Activated CD8-positive, alpha-beta memory T cell treated with anti-CD3 and anti-CD28 coated beads for 48 hours (primary cell): ENCODE measurements at regions not wholly inside any gene's neighbourhood (a gene's known extent, or its start where the extent isn't known, plus 50 kb on each side); places are given as distances from the start of the nearest gene placed in this dataset.
"Not testable (repeated sequence)": the region's sequence is repeated elsewhere in the genome, so short reads cannot be mapped to it uniquely, and the experiment has no call there.

Experiments used
- DNase-seq, 3 experiments: peaks; one replicate each; pipeline ENCODE4 v3.0.0-alpha.2; 2020; ENCODE audit warnings: low read depth in 2 of 3, low spot score in 2 of 3

DNA sequence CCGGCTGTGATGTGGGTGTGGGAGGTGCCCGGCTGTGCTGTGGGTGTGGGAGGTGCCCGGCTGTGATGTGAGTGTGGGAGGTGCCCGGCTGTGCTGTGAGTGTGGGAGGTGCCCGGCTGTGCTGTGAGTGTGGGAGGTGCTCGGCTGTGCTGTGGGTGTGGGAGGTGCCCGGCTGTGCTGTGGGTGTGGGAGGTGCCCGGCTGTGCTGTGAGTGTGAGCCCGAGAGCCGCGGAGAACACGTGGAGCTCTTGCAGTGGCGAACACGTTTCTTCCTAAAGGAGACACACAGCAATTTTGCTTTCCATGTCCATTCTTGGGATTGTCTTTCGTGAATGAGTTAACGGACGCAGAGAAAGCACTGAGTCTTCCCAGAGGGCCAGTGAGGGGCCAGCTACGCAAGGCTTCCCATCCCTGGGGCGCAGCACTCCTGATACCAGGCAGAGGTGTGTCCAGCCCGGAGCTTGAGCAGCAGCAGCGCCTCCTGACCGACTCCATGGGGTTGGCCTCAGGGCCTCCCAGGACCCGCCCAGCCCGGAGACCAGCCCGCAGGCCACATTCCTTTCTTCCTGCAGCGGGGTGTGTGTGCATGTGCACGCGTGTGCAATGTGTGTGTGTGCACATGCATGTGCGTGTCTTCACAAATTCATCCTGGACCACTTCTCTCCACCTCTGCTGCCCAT is 245.0 kb upstream of the B3GAT1 start:
- DNase-seq = no peak

DNA sequence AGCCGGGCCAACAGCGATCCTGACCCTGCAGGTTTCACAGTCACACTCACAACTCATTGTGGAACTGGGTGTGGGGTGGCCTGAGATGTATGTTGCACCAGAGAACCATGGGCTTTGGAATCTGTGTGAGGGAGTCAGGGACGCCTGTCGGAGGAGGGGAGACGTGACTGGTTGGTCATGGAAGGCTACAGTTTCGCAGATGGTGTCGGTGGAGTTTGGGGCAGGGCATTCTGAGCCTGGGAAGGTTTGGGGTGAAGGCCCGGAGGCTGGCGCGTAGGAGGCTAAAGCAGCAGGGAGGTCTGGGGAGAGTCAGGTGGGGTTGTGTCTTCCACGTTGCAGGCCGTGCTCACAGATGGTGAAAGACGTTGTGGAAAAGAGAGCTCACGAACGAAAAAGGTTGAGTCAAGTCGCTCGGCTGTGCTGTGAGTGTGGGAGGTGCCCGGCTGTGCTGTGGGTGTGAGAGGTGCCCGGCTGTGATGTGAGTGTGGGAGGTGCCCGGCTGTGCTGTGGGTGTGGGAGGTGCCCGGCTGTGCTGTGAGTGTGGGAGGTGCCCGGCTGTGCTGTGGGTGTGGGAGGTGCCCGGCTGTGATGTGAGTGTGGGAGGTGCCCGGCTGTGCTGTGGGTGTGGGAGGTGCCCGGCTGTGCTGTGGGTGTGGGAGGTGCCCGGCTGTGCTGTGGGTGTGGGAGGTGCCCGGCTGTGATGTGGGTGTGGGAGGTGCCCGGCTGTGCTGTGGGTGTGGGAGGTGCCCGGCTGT is 244.2 kb upstream of the B3GAT1 start:
- not testable (repeated sequence) for DNase-seq

DNA sequence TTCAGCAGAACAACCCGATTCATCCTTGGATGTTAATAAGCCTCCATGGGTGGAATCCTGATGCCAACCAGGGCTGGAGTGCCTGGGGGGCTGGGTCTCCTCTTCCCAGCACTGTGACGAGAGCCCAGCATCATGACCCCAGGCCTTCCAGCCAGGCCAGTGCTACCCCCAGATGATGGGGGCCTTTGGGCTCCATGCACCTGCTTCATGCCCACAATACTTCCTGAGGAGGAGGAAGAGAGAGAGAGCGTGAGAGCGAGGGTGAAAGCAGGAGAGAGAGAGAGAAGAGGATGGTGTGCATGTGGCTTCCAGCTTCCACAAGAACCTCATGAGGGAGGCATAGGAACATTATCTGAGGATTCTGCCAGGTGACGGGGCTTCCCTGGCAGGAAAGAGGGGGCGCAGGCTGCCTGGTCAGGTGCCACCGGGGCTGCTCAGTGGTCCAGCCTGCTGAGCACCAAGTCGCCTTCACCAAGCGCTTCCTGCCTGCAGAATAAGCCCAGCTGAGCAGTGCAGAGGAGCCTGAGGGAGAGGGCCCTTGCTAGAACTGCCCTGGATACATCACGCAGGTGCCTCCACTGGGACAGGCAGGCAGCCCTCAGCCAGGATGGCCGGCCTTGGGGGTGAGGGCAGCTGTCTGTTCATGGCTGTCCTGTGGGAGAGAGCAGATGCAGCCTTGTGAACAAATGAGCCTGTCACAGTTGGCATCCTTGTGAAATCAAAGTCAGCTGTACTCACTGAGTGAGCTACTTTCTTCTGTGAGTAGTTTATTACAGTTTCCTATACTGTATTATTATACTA is 243.3 kb upstream of the B3GAT1 start:
- no peak for DNase-seq

DNA sequence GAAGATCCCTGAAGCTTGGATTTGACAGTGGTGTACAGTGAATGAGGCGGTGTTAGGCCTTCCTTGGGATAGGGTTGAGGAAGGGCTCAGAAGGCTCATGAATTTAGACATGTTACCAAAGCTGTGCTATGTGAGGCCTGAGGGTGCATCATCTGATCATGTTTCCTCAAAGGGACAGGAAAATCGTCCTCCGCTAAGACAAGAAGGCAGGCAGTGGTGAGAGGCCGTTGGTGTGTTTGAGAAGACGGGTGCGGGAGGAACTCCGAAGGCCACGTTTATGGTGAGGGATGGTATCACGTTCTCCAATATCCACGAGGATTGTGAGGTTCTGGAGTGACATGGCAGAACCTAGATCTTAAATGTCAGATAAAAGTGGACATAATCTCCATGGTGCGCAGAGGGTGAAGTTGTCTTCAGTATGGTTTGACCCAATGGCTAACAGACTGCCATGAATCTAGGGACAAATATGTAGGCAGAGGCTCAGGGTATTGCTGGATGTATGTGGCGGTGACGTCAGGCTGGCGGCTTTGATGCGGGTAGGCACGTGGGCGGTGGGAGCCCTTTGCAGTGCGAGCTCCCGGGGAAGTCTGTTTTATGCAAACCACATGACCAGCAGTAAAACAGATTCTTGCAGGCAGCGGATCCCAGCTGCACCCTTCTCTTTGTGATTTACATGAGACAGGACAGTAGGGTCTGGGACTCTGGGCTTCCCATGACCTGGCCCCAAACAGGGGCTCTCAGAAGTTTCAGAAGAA is 242.3 kb upstream of the B3GAT1 start:
- peak in 2 of 3 experiments; percentile 8 to 14 for DNase-seq

DNA sequence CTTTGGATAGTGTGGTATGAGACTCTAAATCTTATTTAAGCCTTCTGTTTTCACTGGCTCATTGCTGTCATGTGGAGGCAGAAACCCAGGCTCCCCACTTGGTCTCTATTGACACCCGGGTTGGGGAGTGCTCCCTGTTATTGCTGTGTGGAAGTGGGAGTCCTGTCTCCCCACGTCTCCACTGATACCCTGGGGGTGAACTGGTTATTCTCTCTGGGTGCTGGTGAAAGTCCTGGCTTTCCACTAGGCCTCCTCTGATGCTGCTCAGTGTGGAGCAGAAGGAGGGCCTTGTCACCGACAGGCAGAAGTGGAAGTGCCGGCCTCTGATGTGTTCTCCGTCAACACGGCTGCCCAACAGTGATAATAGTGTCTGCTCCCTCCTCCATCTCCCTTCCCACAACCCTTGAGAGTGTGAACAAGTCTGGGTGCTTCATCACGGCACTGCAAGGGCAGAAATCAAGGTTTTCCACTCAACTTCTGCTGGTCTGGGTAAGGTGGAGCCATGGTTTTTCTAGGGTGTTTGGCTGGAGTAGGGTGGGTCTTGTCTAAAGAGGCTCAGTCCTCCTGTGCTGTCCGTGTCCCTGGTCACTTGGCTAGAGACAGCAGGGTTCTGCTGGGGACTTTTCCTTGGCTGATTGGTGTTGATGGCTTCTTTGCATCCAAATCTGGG is 240.7 kb upstream of the B3GAT1 start:
- DNase-seq = no peak

DNA sequence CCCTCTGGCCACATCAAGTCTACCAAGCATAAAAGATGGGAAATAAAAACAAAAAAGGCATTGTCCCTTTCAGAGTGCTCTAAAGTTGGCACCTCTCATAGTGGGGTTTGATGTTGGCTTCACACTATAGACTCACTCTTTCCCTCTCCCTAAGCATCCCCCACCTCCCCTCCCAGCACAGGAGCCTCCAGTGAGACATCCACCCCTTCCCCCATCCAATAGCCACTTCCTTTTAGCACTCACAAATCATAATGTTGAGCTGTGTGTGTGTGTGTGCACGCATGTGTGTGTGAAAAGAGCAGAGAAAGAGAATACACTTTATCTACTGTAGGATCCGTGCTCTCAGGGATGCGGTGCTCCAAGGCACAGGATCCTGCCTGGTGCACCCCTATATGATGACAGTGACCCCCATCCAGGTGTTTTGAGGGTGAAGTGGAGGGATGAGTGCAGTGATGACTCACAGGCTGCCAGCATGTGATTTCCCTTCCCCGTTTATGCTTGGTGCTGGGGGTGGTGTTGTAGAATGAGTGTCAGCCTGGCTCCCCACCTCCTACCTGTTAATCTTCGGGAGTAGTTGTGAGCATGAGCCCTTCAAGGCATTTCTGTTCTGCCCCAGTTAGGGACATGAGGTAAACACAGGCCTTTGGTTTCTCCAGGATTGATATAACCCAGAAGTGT is 235.2 kb upstream of the B3GAT1 start:
- no peak for DNase-seq

DNA sequence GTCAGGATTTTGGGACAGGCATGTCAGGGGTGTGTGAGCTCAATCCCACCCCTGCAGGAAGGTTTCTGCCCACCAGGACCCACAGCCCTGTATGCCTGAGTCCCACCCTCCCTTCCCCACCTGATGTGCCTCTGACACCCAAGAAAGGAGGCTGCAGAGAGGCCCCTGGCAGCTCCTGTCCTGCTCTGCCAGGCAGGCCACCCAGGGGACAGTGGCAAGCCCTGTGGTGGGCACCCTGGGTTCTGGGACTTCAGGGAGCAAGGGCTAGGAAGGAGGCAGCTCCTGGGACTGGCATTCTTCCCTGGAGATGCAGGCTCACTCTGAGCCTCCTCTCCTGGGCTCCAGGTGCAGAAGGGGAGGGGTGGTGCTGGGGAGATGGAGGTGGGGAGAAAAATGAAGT is 234.5 kb upstream of the B3GAT1 start:
- DNase-seq = no peak

DNA sequence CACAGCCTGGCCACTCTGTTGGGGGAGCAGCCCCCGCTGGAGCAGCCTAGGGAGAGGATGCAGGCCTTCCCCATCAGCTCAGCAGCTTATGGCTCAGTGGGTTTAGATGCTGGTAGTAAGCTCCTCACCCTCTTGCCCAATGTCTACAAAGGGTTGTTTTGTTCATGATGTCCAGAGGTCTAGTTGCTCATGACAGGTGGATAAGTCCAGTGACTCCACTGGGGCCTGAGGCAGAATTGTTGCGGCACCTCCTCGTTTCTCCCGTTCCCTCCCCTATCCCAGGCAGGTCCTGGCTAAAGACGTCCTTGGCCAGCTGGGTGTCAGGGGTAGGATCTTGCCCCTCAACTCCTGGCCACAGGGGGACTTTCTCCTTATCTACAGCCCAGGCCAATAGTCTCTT is 233.5 kb upstream of the B3GAT1 start:
- DNase-seq = no peak

DNA sequence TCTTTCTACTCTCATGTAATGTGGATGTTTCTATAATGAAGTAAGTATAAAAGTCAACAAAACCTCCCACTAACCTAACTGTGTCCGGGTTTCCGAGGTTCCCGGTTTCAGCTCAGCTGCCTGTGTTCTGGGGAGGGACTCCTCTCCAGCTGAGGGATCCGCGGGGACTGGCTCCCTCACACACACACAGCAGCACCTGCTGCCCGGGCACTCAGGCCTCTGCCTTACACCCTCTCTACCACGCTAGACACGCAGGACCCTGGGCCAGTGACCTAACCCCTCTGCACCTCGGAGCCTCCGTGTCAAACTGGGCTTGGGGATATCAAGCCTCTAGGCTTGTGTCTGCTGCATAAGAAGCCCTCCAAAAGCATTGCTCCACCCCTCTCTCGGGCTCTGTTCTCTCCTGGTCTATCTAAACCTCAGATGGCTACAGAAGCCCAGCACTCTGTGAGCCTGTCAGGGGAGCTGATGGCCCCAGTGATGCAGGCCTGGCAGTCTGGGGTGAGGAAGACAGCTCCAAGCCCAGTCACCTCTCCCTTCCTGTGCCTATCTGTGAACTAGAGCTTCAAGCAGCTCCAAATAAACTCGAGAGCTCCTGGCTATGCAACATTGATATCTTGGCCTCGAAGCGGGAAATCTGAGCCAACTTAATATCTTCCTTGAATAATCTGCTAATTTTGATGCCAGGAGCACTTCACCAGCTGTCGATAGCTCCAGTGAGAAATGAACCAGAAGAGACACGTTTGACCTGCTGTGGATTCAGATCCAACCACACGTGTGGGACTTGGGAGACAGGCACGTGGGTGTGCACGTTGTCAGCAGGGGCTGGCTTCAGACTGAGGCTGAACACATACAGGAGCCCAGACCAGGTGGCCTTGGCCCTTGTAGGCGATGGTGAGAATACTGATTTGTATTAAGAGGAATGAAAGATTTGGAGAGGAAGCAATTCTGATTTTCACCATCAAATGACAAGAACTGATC is 232.7 kb upstream of the B3GAT1 start:
- no peak for DNase-seq

DNA sequence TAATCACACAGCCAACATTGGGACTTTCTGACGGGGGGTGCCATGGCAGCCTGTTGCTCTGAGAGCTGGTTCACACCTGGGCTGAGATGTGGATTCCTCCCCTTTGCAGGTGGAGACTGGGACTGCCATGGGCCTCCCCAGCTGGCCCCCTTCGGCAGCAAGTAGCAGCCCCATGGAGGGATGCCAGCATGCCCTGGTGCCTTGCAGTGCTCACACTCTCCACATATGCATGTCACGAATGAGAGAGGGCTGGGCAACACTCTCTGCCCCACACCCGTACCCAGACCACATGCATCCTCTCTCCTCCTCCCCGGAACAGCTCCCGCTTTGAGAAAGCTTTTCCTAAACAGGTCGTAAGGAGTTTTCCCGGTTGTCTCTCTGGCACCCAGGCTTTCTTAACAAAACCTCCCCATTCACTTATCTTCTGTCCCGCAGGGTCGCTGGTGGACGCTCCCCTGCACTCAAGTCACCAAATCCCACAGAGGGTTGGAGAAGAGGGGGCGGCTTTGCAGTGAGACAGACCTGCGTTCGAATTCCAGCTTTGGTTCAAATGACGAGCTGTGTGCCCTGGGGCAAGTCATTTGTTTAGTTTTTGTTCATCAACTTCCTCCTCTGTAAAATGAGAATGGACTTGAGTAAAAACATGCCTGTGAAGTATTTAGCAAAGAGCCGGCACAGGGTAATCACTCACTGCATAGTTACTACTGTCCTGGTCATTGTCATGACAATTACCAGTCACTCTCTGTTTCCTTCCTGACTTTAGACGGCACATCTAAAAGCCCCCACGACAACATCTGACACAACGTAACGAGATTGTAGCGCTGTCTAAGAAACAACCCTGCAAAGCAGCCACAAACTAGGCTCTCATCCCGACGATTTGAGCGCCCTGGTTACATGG is 231.3 kb upstream of the B3GAT1 start:
- DNase-seq = no peak

DNA sequence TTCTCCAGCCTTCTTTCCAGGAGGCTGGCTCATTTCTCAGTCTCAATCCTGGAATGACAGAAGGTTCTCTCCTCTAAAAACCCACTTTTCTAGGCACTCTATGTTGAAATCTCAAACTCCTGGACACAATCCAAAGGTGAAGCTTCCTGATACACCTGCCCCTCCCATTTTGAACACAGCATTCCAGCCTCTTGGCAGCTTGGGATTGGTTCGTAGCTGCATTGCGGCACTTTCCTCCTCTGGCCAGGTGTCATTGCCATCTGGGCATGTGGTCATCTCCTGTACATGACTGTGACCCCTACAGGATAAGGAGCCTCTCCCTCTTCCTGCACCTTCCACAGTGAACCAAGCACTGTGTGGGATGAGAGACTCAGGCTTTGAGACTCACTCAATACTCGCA is 230.2 kb upstream of the B3GAT1 start:
- no peak for DNase-seq

DNA sequence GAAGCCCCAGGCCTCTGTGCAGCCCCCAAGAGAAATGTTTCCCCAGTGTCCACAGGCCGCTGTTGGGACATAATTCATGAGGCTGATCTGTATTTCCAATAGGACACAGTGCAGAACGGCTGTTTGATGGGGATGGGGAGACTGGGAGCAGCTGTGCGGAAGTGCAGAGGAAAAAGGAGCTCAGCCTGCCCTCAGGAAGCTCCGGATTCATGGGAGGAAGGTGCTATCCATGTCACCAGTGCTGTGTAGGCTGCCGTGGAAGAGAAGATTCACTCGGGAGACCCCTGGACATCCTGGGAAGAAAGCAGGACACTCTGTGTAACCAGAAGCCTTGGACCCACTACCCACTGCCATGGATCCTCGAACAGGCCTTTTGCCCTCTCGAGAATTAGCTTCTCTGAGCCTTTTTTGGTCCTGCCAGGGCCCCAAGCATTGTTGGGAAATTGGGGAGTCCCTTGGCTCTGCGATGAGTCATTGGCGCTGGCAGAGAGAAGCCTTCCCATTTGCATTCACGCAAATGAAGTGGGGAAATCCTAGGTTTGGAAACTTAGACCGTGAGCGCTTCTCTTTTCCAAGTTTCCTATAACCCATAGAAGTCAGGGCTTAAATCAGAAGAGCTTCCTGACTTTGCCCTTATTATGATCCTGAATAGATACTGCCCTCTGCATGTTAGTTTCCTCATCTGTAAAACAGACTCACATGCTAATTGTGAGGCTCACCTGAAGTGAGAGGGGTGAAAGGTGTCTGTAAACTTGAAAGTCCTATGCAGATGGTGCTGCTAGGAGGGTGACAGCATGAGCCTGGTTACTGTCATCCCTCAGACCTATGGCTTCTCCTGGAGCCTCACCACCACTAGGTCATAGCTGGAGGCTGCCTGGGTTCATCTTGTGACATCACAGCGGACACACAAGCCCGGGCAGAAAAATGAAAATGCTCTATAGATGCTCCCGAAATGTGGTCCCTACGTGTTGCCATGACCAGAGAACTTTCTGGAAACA is 229.2 kb upstream of the B3GAT1 start:
- no peak for DNase-seq

DNA sequence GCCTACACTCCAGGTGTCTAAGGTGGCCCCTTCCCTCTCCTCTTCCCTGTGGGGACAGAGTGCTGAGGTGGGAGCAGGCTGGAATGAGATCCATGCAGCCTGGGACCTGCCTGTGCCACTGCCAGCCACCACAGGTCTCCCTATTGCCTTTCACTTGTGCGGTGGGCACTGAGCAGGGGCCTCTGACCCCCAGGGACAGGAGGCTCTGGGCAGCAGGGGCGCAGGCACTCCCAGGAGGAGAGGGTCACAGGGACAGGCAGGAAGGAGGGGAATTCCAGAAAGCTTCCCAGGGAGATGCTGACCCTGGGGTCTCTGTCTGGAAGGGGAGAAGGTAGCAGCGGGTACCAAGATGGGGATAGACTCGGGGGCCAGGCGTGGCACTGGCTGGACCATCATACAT is 228.5 kb upstream of the B3GAT1 start:
- no peak for DNase-seq

DNA sequence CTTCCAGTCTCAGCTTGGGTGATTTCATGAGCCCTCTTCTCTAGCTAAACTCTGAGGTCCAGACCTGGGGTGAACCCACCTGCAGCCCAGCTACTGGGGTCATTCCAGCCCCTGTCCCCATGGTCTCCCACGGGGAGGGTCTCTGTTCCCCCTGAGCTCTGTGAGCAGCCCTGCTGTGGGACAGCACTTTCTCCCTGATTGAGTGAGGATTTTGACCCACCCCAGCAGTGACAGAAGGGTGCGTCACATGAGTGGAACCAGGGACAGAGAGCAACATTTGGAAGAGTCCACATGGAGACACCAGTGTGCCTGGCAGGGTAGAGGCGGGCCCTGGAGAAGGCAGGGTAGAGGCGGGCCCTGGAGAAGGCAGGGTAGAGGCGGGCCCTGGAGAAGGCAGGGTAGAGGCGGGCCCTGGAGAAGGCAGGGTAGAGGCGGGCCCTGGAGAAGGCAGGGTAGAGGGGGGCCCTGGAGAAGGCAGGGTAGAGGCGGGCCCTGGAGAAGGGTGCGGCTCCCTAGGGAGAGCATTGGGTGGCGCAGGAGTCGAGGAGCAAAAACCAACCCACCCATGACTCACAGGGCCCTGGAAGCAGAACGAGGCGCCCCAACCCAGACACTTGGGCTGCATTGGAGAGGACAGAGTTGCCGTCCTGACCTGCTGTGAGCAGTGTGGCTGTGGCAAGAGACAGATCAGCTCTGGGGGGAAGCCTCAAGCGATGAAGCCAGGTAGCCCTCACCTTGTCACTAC is 227.7 kb upstream of the B3GAT1 start:
- no peak for DNase-seq

DNA sequence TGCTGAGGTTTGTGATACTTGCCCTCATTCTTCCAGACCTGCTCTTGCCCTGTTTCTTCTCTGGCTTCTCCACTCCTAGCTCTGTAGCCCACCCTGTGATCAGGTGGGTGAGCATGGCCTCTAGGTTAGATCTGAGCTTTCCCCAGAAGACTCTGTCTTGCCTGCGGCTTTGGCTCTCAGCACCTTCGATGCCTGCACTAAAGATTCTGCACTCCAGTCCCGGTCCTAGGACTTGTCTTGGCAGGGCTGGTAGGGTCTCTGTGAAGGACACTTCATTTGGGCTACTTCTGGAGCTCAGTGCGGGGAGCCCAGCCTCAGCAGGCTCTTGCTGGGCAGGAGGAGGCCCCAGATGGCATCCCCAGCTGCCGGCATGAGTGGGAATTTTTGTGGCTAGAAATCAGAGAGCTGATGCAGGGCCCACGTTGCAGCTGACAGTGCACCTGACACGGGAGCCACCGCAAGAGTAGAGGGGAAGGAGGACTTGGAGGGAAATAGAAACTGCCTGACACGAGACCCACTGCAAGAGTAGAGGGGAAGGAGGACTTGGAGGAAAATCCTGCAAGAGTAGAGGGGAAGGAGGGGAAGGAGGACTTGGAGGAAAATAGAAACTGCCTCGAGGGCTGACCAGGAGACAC is 226.9 kb upstream of the B3GAT1 start:
- no peak for DNase-seq
